HG02885 (cell line): ENCODE measurements at regions not wholly inside any gene's neighbourhood (a gene's known extent, or its start where the extent isn't known, plus 50 kb on each side); places are given as distances from the start of the nearest gene placed in this dataset.

Experiments used
- ATAC-seq: cut with Tn5 transposase; IDR thresholded peaks from one replicate; pipeline ENCODE4 v1.9.1; 2021; ENCODE audit warnings: mild to moderate bottlenecking; ENCODE audit not compliant: unreplicated experiment, poor library complexity

DNA sequence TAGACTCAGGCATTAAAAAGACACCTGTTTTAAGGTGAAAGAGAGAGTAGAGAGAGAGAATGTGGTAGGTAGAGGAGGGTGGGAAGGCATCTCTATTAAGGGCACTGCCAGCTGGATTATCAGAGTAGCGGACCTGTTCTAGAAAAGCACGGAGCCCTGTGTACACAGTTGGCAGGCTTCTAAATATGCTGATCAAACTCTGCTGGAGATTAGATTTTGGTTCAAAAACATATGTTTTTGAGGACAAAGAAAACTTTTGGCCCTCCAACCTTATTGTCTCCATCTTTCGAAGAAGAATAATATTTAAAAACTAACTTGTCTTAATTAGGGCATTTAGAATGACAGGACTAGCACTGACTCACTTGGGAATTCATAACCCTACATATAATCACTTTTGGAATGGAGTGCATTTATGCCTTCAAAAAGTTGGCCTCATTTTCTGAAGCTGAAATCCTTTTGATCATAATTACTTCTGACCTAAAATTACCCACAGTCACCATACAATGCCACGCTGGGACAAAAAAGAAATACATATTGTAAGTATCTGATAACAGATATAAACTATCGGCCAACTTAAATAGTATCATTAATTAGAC lies 254.6 kb downstream of the MEIS1 start:
- ATAC-seq, result no peak

DNA sequence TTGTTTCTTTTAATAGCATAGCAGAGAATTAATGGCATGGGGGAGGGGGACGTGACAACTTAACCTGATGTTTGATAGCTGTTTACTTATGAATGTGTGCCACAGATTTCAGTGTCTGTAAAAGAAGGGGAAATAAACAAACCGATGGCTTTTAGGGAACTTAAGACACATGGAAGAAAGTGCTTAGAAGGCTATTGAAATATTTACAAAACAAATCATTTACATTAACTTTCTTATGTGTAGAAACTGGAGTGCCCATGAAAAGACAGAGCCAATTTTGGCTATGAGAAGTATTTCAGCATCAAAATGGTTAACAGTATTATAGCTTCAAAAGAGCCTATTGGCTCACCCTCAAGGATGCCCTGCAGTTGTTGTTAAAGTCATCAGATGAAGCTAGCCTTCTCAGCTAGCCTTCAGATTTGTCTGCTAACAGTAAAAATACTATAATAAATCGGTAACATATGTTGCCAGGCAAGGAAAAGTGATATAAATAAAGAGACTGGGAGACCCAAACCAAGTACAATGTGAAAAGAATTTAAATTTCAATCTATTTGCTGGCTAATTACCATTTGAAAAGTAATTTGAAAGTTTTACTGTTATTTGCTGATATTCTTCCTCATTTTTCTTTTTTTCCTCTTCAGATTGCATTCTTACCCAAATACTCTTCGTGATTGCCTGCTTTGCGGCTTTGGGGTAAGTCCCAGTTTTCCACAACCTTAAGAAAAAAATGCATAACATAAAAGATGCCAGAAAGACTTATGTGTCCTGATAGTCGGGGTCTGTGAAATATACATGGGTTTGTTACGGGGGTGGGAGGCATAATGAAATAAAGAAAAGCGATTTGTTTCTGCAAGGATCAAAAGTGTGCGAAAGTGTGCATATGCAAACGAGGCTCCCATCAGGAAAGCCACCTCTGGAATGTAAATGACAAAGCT lies 256.4 kb downstream of the MEIS1 start:
- no peak for ATAC-seq

DNA sequence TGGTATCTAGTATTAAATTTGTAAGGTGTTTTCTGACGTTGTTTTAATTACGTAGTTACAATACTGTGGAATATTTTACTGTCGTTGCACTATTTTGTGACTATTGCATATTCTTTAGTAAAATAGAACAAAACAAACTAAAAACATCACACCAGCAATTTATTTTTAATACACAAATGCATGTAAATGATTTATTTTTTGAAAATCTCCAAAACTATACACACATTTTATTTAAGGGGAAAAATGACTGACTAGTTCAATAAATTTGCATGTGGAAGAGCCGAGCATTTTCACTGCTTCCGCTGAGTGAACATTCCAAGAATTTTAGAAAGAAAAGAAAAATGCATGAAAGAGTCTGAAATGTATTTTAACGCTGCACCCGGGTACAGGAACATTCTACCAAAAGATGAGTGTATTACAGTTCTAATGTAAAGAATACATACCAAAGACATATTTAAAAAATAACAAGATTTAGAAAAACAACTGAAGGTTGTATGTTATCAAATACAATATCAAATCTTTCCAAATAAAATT lies 257.7 kb downstream of the MEIS1 start:
- ATAC-seq, result no peak

DNA sequence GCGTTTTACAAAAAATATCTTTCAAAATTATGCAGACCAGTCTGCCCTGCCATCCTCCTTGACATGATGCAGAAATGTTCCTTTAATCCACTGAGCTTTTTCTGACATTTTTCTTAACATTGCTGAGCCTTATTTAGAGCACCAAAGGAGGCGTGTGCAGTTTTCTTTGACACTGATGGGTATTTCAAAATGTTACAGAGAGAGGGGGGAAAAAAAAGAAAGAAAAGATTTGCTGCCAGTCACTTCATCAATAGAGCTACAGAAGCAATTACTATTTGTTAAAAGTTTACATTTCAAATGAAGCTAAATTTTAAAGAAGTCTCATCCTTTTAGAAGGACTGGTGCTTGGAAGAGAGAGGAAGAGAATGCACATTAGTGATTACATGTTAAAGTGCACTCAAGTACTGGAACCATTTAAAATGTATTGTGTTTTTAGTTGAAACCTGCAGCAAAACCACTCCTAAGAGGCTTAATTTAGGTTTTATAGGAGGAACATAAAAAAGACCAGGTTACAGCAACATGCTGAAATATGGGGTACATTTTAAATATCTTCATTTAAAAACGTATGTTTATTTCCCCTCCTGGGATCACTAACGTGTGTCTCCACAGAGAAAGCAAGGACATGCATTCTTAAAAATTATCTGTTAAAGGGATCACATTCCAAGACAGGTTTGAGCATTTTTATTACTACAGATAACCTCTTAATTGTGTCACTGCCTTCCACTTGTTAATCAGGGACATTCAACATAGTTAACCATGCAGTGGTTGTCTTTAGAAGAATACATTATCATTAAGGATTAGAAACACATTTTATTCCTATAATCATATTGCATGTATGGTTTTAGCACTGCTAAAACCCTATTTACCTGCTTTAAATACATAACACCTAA lies 258.4 kb downstream of the MEIS1 start:
- no peak for ATAC-seq

DNA sequence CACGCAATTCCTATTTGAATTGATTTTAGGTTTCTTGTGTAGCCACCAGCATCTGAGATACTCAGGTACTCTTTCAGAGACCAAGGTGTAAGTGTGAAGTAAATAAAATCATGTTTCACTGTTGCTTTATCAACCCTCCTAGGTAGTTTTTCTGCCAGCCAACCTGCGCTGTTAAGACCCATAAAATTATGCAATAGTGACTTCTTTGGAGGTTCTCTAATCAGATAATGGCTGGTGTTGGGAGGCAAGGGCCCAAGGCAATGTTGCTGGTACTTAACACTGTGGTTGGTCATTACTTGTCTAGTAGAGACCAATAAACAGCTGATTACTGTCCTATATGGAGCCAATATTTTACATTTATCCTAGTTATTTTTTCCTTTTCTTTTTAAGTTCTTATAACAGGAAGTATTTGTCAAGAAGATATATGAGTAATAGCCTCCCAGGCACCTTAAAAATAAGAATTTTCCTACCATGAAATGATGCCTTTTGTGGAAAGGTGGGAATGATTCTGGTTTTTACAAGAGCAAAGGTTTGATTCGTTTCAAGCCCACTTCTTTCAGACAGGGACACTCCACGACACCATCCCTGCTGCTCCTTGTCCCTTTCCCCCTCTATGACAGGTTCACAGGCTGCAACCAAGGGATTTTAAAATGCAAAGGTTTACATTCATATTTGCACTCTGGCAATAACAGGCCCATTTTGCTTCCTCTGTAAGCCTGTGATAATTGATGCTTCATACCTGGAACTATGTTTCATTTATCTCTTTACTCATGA lies 259.3 kb downstream of the MEIS1 start:
- no peak for ATAC-seq

DNA sequence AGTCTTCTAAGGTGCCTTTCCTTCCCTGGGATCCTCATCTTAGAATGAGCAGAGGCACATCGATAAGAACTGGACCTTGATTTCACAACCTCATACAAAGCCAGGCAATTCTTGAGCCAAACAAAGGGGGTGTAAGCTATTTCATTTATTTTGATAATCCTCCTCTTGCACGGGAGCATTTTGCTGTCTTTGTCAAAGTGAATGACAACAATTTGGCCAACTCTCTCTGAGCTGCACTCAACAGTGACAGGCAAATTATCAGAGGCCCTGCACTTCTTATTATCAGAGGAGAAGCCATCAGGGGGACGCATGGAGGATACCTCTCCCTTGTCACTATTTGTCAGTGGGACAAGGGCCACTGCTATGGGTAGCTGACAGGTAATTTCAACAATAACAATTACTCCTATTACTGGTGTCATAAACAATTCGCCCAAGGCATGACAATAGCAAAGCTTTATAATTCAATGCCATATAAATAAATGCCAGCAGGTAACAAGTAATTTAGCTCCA lies 260.4 kb downstream of the MEIS1 start:
- ATAC-seq, result no peak

DNA sequence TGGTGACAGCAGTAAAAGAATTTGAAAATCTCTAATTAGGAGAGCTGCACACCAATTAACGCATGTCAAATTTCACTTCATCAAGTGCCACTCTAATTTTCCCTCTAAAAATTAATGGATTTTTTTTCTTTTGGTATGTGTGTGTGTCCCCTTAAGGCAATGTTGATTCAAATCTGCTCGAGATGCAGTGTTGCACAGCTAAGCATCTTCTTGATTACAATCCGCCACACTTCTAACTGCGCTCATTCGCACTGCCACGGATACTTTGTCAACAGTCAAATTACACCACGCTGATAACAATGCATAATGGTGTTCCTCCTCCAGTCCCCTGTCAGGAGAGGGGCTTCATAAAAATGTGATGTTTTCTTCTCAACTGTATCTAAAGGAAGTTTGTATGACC lies 261.4 kb downstream of the MEIS1 start:
- ATAC-seq, result no peak

DNA sequence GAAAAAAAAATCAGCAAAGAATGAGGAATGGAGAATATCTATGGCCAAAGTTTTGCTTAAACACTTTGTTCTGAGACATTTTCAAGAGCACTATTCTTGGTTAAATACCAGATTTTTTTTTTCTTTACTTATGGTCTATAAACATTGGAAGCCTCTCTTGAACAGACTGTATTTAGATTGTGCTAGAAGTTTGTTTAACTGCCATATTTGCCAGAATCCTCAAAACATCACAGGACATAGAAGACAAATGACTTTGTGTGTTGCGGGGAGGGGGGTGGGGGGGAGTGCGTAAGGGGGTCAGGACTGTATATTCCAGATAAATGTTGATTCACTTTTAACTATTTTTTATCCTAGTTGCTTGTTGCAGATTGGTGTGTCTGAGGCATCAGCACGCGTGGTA lies 262.0 kb downstream of the MEIS1 start:
- no peak for ATAC-seq

DNA sequence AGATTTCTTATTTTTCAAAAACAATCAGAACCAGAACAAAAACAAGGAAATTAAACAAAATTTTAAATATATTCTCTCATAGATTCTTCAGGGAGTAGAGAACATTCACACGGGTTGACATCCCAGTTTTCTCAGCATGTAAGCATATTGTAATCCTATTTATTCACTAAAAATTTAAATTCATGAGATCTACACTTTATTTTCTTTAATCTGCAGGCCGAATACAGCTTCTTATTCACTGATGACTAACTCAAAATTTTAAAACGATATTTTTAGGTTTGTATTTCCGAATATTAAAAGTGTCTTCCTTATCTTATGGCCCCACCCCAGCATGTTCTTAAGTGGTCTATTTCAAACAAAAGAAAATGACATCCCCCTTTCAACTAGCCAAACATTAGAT lies 262.4 kb downstream of the MEIS1 start:
- ATAC-seq, result no peak

DNA sequence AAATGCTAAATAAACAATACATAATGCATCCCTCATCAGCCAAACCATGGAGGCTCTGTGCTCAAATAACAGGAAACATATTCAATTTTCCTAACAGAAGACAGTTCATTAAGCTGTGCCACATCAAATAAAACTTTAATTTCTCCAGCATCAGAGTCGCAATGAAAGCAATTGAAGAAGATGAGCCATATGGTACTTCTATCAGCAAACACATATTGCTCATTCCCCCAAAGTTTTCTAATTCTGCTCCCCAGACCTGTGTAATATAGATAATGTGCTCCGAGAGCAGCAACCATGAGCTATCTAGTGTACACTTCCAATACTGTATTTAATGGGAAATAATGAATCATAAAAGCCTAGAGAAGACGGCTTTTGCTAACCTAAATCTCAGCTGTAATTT lies 263.2 kb downstream of the MEIS1 start:
- ATAC-seq, result no peak

DNA sequence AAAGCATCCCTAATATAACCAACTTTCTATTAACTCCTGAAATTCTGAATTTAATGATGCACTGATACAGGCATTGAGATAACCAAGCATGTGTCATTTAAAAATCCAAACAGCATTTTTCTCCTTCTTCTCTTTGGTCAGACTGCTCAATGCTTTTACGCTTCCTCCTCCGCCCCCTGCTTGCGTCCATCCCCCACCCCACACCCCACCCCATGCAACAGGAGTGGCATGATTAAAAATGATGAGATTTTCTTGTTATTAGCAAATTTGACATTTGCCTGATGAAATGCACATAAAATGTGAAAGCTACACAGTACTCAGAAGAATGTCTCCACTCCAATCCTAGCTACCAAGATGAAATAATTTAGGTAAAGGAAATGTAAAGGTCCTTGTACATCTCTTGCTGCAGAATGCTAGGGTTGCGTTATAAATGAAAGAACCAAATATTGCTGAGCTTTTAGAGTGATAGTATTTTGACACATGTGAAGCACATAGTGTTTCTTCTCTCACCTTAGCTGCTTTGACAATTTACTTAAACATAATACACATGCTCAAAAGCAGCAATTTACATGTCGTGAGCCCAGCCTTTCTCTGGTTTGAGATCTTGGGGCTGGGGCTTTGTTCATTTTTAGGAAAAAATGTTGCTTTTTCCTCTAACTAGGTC lies 263.8 kb downstream of the MEIS1 start:
- no peak for ATAC-seq

DNA sequence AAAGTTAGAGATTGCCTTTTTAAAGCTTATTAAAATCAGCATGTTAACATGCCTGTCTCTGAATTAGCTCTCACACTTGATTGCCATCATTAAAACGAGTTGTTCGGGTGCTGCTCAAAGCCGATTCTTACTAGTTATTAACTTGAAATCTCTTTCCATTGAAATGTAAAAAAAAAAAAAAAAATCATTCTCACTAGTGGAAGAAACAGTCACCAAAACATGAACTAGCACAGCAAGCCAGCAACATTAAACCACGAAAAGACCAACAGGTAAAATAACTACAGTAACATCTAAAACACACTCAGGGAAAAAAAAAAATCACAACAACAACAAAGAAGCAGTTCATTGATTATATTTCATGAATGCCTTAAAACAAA lies 264.5 kb downstream of the MEIS1 start:
- ATAC-seq, result no peak

DNA sequence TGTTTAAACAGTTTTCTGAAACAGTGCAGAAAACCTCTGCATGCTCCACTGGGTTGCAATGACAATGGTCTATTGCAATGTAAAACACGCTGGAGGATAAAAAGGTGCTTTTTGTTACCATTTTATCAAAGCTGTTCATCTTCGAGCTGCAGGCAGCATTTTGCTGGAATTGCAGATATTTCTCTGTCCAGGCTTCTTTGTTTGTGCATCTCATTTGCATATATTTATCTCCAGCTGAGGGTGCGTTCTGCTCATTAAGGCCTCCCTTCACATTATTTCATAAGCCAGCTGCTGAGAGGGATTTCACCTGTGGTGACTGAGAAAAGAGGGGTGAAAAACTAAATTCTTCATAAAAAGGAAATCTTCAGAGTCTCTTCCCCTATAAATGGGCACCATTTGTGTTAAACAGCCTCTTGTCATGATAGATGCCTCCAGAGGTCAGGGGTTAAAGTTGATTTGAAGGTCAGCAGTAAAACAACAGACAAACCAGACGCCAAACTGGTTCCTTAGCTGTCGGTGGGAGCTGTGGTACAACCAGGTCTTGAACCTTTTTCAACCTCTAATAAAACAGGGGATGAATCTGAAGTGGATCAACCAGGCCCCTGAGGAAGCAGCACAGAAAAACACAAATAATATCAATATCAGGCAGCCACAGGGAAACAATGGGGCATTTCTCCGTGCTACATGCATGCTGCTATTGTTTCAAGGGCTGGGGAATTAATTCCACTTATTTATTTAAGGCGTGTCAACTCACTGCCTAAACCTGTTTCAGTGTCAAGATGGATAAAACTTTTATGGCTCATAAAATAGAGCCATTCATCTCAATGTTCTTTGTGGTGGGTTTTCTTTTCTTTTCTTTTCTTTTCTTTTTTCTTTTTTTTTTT lies 265.1 kb downstream of the MEIS1 start:
- no peak for ATAC-seq

DNA sequence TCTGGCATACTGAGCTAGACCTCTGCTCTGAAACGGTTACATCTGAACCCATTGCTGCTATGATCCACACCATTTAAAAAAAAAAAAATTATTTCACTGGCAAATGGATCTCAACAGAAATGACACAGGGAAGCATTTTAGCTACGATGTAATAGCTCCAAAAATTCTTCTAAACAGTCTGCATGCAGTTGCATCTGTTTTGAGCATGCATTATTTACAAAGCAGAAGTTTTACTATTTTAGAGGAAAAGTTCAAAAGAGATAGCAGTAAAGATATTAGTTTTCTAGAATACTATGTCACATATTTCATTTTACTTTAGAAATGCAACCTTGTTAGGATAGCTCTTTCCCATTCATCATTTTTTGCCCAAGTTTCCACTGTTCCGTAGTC lies 265.7 kb downstream of the MEIS1 start:
- no peak for ATAC-seq

DNA sequence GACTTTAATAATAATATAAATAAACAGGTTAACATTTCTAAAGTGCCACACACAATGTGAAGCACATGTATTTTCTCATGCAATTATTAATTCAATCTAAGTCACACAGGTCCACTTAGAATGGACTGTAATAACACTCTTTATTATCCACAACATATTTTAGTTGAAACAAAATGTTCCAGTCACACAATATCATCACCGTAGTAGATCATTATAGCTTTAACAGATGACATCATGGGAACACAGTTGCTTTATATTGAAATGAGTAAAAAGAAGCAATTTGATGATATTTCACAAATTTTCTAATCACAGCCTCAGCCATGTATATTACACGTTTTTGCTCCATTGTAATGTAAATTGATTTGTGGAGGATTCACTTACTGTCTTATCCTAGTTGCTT lies 266.3 kb downstream of the MEIS1 start:
- ATAC-seq, result no peak

DNA sequence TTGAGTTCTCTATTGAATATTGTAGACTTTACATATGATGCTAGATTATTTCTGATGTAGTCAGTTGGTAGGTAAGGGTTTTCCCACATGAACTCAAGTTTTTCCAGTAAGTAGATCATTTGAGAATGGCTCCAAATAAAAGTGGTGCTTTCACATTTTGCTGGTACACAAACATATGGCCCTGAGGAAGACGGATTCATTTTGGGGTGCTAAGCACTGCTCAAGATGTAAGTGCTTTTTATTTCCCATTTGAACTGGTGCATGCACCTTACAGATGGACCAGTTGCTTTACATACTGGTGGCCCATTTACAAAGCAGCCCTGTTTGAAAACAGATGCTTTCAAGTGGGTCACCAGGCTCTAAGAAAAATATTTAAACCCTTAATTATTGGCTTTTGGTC lies 266.7 kb downstream of the MEIS1 start:
- no peak for ATAC-seq

DNA sequence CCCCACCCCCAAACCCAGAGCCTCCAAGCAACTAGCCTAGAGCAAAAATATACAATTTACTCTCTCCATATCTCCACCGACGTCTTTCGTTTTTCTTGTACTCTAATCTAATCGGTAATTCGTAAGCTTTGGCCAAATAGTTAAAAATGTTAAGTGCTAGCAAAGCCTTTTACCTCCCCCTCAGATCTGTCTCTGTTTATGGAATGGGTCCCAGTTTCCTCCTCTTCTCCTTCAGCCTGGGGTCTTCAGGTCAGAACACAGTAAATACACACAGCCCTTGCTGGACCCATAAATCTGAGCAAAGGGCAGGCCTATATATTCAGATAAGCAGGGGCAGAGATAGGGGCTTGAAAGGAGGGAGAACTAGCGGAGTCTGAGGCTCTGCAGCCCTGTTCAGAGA lies 267.4 kb downstream of the MEIS1 start:
- no peak for ATAC-seq

DNA sequence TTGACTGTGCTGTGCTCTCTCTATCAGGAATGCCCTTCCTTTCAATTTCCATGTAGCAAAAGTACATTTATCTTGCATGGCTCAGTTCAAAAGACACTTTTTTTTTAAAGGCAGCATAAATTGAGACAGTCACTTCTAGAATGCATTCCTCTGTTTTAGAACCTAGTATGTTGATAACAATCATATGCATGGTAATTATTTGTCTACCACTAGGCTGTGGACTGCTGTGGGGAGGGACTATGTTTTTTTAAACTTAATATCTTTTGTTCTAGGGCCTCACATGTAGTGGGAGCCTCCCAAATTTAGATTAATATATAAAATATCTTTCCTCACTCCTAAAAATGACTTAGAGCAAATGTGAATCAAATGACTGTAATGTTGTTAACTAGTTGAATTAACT lies 269.9 kb downstream of the MEIS1 start:
- no peak for ATAC-seq
